ENCODE measurements at regions not wholly inside any gene's neighbourhood (a gene's known extent, or its start where the extent isn't known, plus 50 kb on each side); places are given as distances from the start of the nearest gene placed in this dataset.

- DNase-seq: no peak
These were observed 92.0 kb upstream of the SNTG2 start for GRCh38 chr2:858646-859045.

DNA sequence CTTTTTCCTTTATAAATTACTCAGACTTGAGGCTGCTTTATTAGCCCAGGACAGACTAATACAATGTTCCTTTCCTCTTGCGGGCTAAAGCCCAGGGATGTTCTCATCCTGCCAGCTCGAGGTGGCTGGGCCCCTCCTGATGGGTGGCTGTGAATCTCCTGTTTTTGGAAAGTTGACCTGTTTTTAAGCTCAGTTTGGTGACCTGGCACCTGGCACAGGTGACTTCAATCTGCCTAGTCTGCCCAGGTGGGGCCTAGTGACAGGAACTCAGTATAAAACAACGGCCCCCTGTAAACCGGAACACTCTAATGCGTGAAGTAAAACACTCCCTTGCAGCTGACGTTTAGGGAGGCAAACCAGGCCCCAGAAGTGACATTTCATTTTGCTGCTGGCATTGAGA is 92.7 kb upstream of the SNTG2 start:
- no peak for DNase-seq

- DNase-seq: no peak
These were observed 93.6 kb upstream of the SNTG2 start for GRCh38 chr2:857081-857480.

DNA sequence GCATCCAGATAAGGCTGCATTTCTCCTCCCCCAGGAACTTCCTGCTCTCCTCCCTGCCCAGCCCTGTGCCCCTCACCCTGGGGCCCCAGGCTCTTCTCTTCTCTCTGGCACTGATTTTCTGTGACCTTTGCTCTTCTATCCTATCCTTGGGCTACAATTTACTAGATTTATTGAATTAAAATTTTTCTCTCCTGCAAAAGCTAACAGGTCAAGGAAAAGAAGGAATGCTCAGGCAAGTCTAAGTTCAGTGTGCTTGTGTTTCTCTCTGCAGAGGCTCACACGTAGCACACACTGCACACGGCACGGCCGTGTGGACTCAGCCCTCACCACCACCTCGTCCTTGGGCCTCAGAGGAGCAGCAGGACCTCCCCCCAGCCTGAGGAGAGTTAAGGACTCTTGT is 94.2 kb upstream of the SNTG2 start:
- no peak for DNase-seq

DNA sequence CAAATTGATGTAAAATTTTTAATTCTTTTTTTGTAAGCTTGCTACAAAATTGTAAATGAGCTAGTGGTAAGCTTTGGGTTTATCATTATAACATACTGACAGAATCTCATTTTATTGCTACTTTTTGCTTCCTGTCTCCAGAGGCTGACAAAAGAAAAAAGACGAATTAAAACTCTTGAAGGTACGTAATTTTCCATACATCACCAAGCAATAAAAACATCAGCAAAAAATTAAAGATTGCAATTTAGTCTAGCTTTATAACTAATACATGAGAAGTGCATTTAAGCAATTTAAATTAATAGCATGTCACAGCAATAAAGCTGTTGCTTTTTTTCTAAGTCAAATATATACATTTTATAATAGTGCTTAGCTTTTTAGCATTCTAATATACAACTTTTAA is 94.6 kb upstream of the SNTG2 start:
- no peak for DNase-seq

GRCh38 chr2:855177-855576 is 95.5 kb upstream of the SNTG2 start:
- no peak for DNase-seq

- DNase-seq: peak; percentile 13
These were observed 96.2 kb upstream of the SNTG2 start for GRCh38 chr2:854460-854859.

DNA sequence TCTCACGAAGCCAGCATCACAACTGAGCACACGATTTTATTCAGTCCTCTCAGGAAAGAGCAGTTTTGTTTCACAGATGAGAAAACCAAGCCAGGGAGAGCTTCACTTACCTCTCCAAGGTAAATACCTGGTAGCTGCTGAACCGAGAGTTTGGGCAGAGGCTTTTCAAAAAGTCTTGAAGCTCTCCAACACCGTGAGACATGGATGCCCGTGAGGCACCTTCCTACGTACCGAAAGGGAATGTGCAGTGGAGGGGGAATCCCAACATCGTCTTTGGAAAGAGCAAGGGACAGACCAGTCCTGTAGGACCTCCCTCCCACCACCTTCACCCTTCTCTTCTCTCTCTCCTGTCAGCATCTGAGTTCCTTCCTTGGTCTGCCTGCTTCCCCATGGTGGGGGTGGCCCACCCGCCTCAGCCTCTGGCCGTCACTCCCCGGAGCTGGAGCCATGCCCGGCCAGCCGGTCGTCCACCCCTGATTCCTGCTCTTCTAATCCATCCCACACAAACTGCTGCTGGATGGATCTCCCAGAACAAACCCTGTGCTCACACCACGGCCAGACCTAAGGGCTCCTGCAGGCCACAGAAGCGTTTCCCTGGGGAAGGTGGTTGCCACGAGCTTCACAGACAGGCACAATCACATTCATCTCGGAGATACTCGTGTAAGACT is 97.3 kb upstream of the SNTG2 start:
- DNase-seq: no peak

DNA sequence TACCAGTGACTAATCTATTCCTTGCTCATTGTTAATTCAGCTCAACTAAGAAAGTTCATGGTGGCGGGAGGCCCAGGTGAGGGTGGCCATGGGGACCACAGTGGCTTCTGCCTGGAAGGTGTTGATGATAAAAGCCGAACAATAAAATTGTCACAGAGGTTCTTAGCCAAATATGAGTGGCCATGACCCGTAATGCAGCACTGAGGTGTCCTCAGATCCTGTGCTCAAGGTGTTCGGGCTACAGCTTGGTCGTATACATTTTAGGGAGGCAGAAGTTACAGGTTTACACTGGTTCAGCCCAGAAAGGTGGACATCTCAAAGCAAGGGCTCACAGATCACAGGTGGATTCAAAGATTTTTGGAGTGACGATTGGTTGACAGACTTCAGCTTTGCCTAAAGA is 98.5 kb upstream of the SNTG2 start:
- no peak for DNase-seq

GRCh38 chr2:851680-852079 is 99.0 kb upstream of the SNTG2 start:
- no peak for DNase-seq

DNA sequence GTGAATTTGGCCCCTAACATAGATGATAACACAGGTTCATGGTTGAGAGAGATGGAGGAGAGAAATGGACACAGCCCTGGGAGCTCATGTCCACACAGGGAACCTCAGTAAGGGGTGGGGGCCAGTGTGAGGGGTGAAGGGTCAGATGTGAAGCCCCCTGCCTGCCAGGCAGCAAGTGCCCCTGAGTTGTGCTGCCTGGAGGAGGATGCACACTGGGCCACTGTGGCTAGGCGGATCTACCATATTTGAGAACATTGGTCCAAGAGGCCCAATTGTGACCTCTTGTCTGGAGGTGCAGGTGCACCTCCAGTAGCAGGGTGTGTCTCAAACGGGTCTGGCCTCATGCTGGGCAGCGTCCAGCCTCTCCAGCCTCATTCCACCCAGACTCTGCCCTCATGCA is 99.6 kb upstream of the SNTG2 start:
- DNase-seq: no peak

GRCh38 chr2:850429-850828 is 100.2 kb upstream of the SNTG2 start:
- peak; percentile 5 for DNase-seq

DNA sequence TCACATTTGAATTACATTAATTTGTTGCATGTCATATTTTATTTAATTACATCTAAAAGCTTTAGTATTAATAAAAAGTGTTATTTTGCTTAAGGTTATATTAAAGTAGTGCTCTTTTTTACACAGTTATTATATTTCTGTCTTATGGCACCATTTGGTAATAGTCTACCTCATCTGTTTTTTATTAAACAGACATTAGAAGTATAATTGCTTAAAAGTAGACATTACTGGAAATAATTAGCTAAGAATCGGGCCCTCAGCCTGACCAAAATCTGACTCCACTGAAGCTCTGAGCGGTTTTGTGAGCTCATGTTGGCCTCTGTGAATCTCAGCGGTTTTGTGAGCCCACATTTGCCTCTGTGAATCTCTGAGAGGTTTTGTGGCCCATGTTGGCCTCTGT is 102.5 kb upstream of the SNTG2 start:
- peak; percentile 5 for DNase-seq

DNA sequence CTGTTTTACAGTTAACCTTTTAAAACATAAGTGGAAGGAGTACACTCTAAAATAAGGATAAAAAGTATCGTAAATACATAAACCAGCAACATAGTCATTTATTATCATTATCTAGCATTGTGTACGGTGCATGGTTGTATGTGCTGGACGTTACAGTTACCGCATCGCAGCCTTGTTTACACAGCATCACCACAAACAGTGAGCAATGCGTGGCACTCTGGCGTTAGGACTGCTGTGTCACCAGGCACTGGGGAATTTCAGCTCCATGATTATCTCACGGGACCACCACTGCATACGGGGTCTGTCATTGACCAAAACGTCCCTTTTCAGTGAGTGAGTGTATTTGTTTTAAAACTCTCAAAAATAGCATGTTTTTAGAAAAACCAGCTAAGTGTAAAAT is 103.0 kb upstream of the SNTG2 start:
- DNase-seq: no peak

GRCh38 chr2:844715-845114 is 105.9 kb upstream of the SNTG2 start:
- no peak for DNase-seq

- DNase-seq: no peak
These were observed 108.4 kb upstream of the SNTG2 start for GRCh38 chr2:842151-842803.

- DNase-seq: no peak
These were observed 109.6 kb upstream of the SNTG2 start for GRCh38 chr2:841036-841435.

DNA sequence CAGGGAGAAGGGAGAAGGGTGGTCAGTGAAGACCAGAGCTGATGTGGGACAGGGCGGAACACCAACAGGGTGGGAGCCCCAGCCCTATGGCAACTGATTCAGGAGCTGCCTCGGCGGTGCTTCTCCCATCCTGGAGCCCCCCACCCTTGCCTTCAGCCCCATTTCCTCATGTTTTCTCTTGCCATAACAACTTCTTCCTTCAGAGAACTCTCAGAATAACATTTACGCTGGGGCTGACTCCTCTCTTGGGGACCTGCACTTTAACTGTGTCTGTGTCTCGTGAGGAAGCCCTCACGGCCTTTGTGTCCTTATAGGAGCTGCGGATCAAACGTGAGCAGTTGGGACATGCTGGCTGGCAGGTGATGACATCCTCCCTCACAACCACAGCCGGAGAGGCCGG is 116.4 kb upstream of the SNTG2 start:
- no peak for DNase-seq

GRCh38 chr2:833180-833579 is 117.5 kb upstream of the SNTG2 start:
- no peak for DNase-seq

DNA sequence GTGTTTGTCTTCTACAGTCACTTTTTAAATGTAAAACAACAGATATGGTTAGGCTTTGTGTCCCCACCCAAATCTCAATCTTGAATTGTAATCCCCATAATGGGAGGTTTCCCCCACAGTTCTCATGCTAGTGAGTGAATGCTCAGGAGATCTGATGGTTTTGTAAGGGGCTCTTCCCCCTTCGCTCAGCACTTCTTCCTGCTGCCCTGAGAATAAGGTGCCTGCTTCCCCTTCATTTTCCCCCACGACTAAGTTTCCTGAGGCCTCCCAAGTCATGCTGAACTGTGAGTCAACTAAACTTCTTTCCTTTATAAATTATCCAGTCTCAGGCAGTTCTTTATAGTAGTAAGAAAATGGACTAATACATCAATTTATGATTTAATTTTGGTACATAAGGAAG is 118.0 kb upstream of the SNTG2 start:
- no peak for DNase-seq

- DNase-seq: no peak
These were observed 119.0 kb upstream of the SNTG2 start for GRCh38 chr2:831622-832021.

GRCh38 chr2:831225-831536 is 119.5 kb upstream of the SNTG2 start:
- DNase-seq: no peak

DNA sequence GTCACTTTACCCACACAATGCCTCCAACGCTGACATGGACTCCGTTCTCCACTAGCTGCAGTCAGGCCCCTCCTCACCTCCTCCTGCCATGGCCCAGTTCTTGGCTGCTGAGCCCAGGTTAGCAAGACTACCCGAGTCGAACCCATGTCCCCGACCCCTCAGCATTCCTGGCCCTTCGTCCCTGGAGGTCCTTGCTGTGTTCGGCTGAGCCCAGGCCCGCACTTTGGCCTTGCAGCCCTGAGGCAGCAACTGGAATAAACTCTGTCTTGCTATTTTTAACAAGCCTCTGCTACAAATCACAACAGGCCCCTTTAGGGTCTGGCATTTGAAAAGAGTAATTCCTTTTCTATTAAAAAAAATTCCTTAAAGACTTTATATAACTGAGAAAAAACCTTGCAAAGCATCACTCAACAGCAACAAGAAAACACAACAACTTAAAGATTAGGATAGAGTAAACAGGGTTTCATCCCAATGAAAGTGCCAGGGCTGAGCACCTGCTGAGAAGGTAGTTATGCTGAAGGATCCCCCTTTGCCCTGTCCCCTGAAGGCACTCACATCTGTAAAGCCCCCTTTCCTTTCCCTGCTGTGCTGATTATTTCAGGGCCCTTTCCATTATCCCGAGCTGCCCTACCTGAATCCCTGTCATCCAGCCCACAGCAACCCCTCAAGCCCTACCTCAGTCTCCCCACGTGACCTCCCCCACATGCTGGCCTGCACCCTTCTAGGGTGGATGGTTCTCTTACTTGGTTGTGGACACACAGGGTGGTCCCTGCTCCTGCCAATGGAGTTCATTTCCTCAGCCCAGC is 120.0 kb upstream of the SNTG2 start:
- DNase-seq: no peak

DNA sequence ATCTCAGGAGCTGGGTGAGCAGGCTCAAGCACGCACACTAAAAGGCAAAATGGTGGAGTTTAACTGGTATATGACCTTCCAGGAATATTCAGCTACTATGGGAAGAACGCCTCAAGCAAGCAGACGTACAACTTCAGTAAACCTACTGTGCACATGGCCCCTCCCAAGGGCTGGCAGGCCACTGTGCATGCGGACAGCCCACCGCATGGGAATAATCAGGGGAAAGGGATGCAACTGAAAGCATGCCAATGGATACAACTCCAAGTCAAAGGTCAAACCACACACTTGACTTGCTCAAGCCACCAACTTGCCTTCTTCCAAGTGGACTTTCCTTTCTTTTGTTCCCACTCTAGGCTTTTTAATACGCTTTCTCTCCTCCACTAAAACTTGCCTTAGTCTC is 121.6 kb upstream of the SNTG2 start:
- no peak for DNase-seq
